DND-41 (cell line): ENCODE measurements at regions not wholly inside any gene's neighbourhood (a gene's known extent, or its start where the extent isn't known, plus 50 kb on each side); places are given as distances from the start of the nearest gene placed in this dataset.

Source experiments
- ATAC-seq: fragments of 200-7000 bp; cut with Tn5 transposase; 3 replicates; pipeline ENCODE4 v1.9.1; 2021; ENCODE audit warnings: low read depth; ENCODE audit not compliant: insufficient read depth
- DNase-seq: peaks from one replicate; pipeline ENCODE4 v3.0.0-alpha.2; 2020
- H2AFZ ChIP-seq: 2 replicates; pipeline ENCODE4 v1.6.0; 2012; ENCODE audit warnings: low read depth, low read length
- H3K27ac ChIP-seq: 2 replicates; pipeline ENCODE4 v1.5.1; 2012; ENCODE audit warnings: low read length, inconsistent platforms
- H3K27me3 ChIP-seq: fragments of 200-600 bp; sonication (generic); 2 replicates; pipeline ENCODE4 v1.6.0; 2012; ENCODE audit warnings: low read length, mild to moderate bottlenecking, inconsistent platforms; ENCODE audit not compliant: insufficient read depth, poor library complexity
- H3K36me3 ChIP-seq: 2 replicates; pipeline ENCODE4 v1.5.1; 2012; ENCODE audit warnings: low read length, inconsistent platforms; ENCODE audit not compliant: insufficient read depth
- H3K4me1 ChIP-seq: 2 replicates; pipeline ENCODE4 v1.5.1; 2012; ENCODE audit warnings: mild to moderate bottlenecking, low read length; ENCODE audit not compliant: insufficient read depth
- H3K4me2 ChIP-seq: 2 replicates; pipeline ENCODE4 v1.6.0; 2012; ENCODE audit warnings: mild to moderate bottlenecking, moderate library complexity, low read length, inconsistent platforms; ENCODE audit not compliant: insufficient read depth
- H3K4me3 ChIP-seq, 2 experiments: fragments of 200-600 bp in 1 of 2; shearing (Covaris generic) in 1 of 2; 2 replicates each; pipeline ENCODE4 v1.5.1; 2012 to 2016; ENCODE audit warnings: inconsistent platforms in 2 of 2, low read length in 2 of 2, mild to moderate bottlenecking in 2 of 2, low read depth in 1 of 2, moderate library complexity in 1 of 2
- H3K79me2 ChIP-seq: 2 replicates; pipeline ENCODE4 v1.6.0; 2012; ENCODE audit warnings: low read length, inconsistent platforms; ENCODE audit not compliant: insufficient read depth
- H3K9ac ChIP-seq: 2 replicates; pipeline ENCODE4 v1.6.0; 2012; ENCODE audit warnings: low read depth, mild to moderate bottlenecking, inconsistent platforms, low read length, moderate library complexity
- H3K9me3 ChIP-seq: 2 replicates; pipeline ENCODE4 v1.5.1; 2012; ENCODE audit warnings: low read length, moderate library complexity, mild to moderate bottlenecking, inconsistent platforms; ENCODE audit not compliant: insufficient read depth, severe bottlenecking
- H4K20me1 ChIP-seq: 2 replicates; pipeline ENCODE4 v1.6.0; 2012; ENCODE audit warnings: low read length; ENCODE audit not compliant: insufficient read depth
- CTCF ChIP-seq: IDR thresholded peaks from 2 replicates; pipeline ENCODE4 v1.5.1; 2012; ENCODE audit warnings: borderline replicate concordance, low read length, moderate library complexity, mild to moderate bottlenecking; ENCODE audit not compliant: poor library complexity, severe bottlenecking; ENCODE audit errors: extremely low read depth
- EZH2 ChIP-seq: IDR thresholded peaks from 3 replicates; pipeline ENCODE4 v1.6.1; 2012; ENCODE audit warnings: borderline replicate concordance, low read depth, mild to moderate bottlenecking, moderate library complexity, low read length, inconsistent platforms; ENCODE audit not compliant: severe bottlenecking

GRCh38 chr9:30196941-30197340 lies 2187.5 kb upstream of the ACO1 start:
- ATAC-seq (no peak), DNase-seq (no peak)
- no peak overlapping the region for H3K9ac ChIP-seq
- no peaks in the 10 kb centered on the region for H3K36me3 ChIP-seq
- TF ChIP-seq CTCF (no peak), EZH2 (no peak)
- peaks cover 7% of the 10 kb centered on the region for H3K9me3 ChIP-seq
- H3K4me1 ChIP-seq, result no peaks in the 10 kb centered on the region
- no peaks in the 10 kb centered on the region for H4K20me1 ChIP-seq
- no peaks in the 10 kb centered on the region for H3K27me3 ChIP-seq
- no peak overlapping the region for H3K4me2 ChIP-seq
- no peaks in the 10 kb centered on the region for H3K79me2 ChIP-seq
- no peak overlapping the region for H2AFZ ChIP-seq
- no peak overlapping the region for H3K27ac ChIP-seq
- no peak overlapping the region for H3K4me3 ChIP-seq

- no peak for TF ChIP-seq EZH2
- no peak for TF ChIP-seq CTCF
- no peaks in the 10 kb centered on the region for H3K4me1 ChIP-seq
- H3K9ac ChIP-seq, result no peak overlapping the region
- H4K20me1 ChIP-seq, result no peaks in the 10 kb centered on the region
- no peaks in the 10 kb centered on the region for H3K79me2 ChIP-seq
- DNase-seq (no peak), ATAC-seq (no peak)
- H2AFZ ChIP-seq, result no peak overlapping the region
- H3K4me2 ChIP-seq, result no peak overlapping the region
- H3K27ac ChIP-seq, result no peak overlapping the region
- peaks cover 7% of the 10 kb centered on the region for H3K9me3 ChIP-seq
- no peaks in the 10 kb centered on the region for H3K27me3 ChIP-seq
- no peaks in the 10 kb centered on the region for H3K36me3 ChIP-seq
- H3K4me3 ChIP-seq, result no peak overlapping the region
Measured at GRCh38 chr9:30197453-30197852, 2187.0 kb upstream of the ACO1 start.

GRCh38 chr9:30197954-30198353 lies 2186.5 kb upstream of the ACO1 start:
- no peak for TF ChIP-seq EZH2
- no peak for TF ChIP-seq CTCF
- no peaks in the 10 kb centered on the region for H3K27me3 ChIP-seq
- no peaks in the 10 kb centered on the region for H3K36me3 ChIP-seq
- H3K4me1 ChIP-seq, result no peaks in the 10 kb centered on the region
- DNase-seq (no peak), ATAC-seq (no peak)
- H3K4me2 ChIP-seq, result no peak overlapping the region
- no peak overlapping the region for H3K9ac ChIP-seq
- H3K79me2 ChIP-seq, result no peaks in the 10 kb centered on the region
- H3K4me3 ChIP-seq, result no peak overlapping the region
- no peak overlapping the region for H3K27ac ChIP-seq
- no peaks in the 10 kb centered on the region for H4K20me1 ChIP-seq
- H2AFZ ChIP-seq, result no peak overlapping the region
- H3K9me3 ChIP-seq, result peaks cover 7% of the 10 kb centered on the region
